ENCODE measurements at regions not wholly inside any gene's neighbourhood (a gene's known extent, or its start where the extent isn't known, plus 50 kb on each side); places are given as distances from the start of the nearest gene placed in this dataset.

- DNase-seq (ENCODE audit: insufficient read length, low spot score) (no peak), FAIRE-seq (no peak)
- TF ChIP-seq CTCF (IDR thresholded peaks at IDR 0.05; ENCODE audit: insufficient read depth, missing control alignments), result no peak
Measured at GRCh38 chr13:59478908-59479307, 684.8 kb downstream of the DIAPH3 start.

- FAIRE-seq (no peak), DNase-seq (ENCODE audit: insufficient read length, low spot score) (no peak)
- no peak for TF ChIP-seq CTCF (IDR thresholded peaks at IDR 0.05; ENCODE audit: insufficient read depth, missing control alignments)
Measured at GRCh38 chr13:59479629-59480028, 684.1 kb downstream of the DIAPH3 start.

GRCh38 chr13:59480396-59481259, 683.1 kb downstream of the DIAPH3 start:
- no peak for TF ChIP-seq CTCF (IDR thresholded peaks at IDR 0.05; ENCODE audit: insufficient read depth, missing control alignments)

GRCh38 chr13:59483501-59484145, 680.1 kb downstream of the DIAPH3 start:
- no peak for TF ChIP-seq CTCF (IDR thresholded peaks at IDR 0.05; ENCODE audit: insufficient read depth, missing control alignments)
- DNase-seq (ENCODE audit: insufficient read length, low spot score) (no peak), FAIRE-seq (no peak)

More at GRCh38 chr13:59480396-59481259, 683.1 kb downstream of the DIAPH3 start:
- DNase-seq (ENCODE audit: insufficient read length, low spot score) (no peak), FAIRE-seq (no peak)

GRCh38 chr13:59487883-59488282, 675.8 kb downstream of the DIAPH3 start:
- no peak for TF ChIP-seq CTCF (IDR thresholded peaks at IDR 0.05; ENCODE audit: insufficient read depth, missing control alignments)
- FAIRE-seq (no peak), DNase-seq (ENCODE audit: insufficient read length, low spot score) (no peak)

- TF ChIP-seq CTCF (IDR thresholded peaks at IDR 0.05; ENCODE audit: insufficient read depth, missing control alignments), result no peak
- no peak for FAIRE-seq
- DNase-seq (ENCODE audit: insufficient read length, low spot score), result no peak
Measured at GRCh38 chr13:59488436-59488835, 675.3 kb downstream of the DIAPH3 start.

GRCh38 chr13:59490651-59491050, 673.1 kb downstream of the DIAPH3 start:
- DNase-seq (ENCODE audit: insufficient read length, low spot score) (no peak), FAIRE-seq (no peak)
- no peak for TF ChIP-seq CTCF (IDR thresholded peaks at IDR 0.05; ENCODE audit: insufficient read depth, missing control alignments)
